Uterus (tissue), 2 donors: ENCODE measurements at regions not wholly inside any gene's neighbourhood (a gene's known extent, or its start where the extent isn't known, plus 50 kb on each side); places are given as distances from the start of the nearest gene placed in this dataset.

ENCODE experiments used
- POLR2A ChIP-seq, 2 donors: fragments of 450-650 bp; IDR thresholded peaks; one replicate each; pipeline ENCODE4 v1.6.1; 2016; ENCODE audit warnings: antibody characterized with exemption in 2 of 2, mild to moderate bottlenecking in 1 of 2, moderate library complexity in 1 of 2
- TF ChIP-seq, protein P1 (sequence below), 4 experiments: fragments of 200-600 bp in 2 of 4; fragments of 450-650 bp in 2 of 4; sonication (generic) in 2 of 4; IDR thresholded peaks; one replicate each; pipeline ENCODE4 v1.5.1; 2016 to 2019; ENCODE audit warnings: antibody characterized with exemption in 4 of 4, mild to moderate bottlenecking in 2 of 4, moderate library complexity in 1 of 4

- TF ChIP-seq, protein P1, sequence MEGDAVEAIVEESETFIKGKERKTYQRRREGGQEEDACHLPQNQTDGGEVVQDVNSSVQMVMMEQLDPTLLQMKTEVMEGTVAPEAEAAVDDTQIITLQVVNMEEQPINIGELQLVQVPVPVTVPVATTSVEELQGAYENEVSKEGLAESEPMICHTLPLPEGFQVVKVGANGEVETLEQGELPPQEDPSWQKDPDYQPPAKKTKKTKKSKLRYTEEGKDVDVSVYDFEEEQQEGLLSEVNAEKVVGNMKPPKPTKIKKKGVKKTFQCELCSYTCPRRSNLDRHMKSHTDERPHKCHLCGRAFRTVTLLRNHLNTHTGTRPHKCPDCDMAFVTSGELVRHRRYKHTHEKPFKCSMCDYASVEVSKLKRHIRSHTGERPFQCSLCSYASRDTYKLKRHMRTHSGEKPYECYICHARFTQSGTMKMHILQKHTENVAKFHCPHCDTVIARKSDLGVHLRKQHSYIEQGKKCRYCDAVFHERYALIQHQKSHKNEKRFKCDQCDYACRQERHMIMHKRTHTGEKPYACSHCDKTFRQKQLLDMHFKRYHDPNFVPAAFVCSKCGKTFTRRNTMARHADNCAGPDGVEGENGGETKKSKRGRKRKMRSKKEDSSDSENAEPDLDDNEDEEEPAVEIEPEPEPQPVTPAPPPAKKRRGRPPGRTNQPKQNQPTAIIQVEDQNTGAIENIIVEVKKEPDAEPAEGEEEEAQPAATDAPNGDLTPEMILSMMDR (IDR thresholded peaks at IDR 0.05), result no peak
- TF ChIP-seq POLR2A (IDR thresholded peaks at IDR 0.05), result no peak
Observed at GRCh38 chr13:88526853-88527215, 855.7 kb downstream of the SLITRK5 start.
